RCC 7860 (cell line): ENCODE measurements at regions not wholly inside any gene's neighbourhood (a gene's known extent, or its start where the extent isn't known, plus 50 kb on each side); places are given as distances from the start of the nearest gene placed in this dataset.
"Not testable (repeated sequence)": the region's sequence is repeated elsewhere in the genome, so short reads cannot be mapped to it uniquely, and the experiment has no call there.

Experiments
- DNase-seq: peaks from one replicate; pipeline ENCODE4 v3.0.0-alpha.2; 2015; ENCODE audit warnings: low spot score
- FAIRE-seq: peaks from 2 replicates; lab custom pipeline; 2012; peaks lifted over from hg19 to GRCh38; lab: Jason Lieb, UNC

GRCh38 chr11:81224396-81224795 lies 1509.3 kb downstream of the FAM181B start:
- FAIRE-seq (no peak), DNase-seq (no peak)

GRCh38 chr11:81222491-81222890 lies 1511.2 kb downstream of the FAM181B start:
- FAIRE-seq (no peak), DNase-seq (no peak)

GRCh38 chr11:81220146-81220895 lies 1513.3 kb downstream of the FAM181B start:
- FAIRE-seq: no peak
- DNase-seq: no peak

DNA sequence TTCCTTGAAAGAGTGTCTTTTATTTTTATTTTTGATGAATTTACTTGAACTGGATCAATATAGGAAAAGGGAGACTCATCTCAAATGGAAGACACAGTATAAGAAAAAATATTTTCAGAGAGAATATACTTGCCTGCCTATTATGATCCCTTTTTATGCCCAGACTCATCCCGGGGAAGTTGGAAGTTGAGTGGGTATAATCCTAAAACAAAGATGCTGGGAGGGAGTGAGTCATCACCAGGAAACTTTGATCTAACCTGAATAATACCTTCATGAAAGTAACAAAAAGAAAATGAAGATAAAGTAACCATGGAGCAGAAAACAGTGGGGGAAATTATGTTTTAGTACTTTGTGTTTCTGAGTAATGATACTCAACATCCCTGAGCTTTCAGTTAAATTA lies 1514.0 kb downstream of the FAM181B start:
- FAIRE-seq (no peak), DNase-seq (no peak)

- DNase-seq (no peak), FAIRE-seq (no peak)
Observed at GRCh38 chr11:81218440-81218839, 1515.2 kb downstream of the FAM181B start.

DNA sequence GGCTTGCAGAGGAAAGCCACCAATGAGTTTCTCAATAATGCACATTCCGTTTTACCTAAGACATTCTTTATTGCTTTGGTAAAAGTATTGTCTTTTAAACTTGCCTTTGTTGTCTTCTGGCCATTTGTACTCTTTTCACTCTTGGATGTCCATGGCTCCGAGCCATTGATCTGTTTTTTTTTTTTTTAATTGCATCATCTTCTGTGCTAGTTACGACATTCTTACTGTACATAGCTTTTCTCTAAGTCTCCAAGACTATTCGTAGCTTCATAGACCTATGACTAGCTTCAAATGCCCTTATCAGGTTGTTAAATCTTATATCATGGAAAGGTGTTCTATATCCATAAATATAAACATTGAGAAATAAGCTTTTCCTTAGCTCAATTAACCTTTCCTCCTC lies 1522.6 kb downstream of the FAM181B start:
- DNase-seq: no peak
- FAIRE-seq: no peak

GRCh38 chr11:81207421-81208054 lies 1526.1 kb downstream of the FAM181B start:
- FAIRE-seq (no peak), DNase-seq (no peak)

DNA sequence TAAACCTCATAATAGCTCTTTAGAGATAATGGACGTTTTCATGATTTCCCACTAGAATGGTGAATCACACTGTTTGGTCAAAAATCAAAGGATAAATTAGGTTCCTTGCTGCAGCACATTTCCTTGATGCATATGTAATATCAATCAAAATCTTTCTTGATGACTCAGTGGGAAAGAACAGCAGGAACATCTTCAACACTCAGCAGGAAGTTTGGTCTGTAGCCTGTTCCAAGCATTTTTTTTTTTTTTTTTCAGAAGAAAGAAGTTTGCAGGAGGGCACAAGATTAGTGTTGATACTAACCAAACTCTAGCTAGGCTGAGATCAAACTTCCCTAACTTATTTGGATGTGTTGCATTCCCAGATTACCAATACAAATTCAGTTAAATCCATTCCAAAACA lies 1529.8 kb downstream of the FAM181B start:
- no peak for FAIRE-seq
- no peak for DNase-seq

- FAIRE-seq (no peak), DNase-seq (no peak)
Observed at GRCh38 chr11:81197396-81197795, 1536.3 kb downstream of the FAM181B start.

DNA sequence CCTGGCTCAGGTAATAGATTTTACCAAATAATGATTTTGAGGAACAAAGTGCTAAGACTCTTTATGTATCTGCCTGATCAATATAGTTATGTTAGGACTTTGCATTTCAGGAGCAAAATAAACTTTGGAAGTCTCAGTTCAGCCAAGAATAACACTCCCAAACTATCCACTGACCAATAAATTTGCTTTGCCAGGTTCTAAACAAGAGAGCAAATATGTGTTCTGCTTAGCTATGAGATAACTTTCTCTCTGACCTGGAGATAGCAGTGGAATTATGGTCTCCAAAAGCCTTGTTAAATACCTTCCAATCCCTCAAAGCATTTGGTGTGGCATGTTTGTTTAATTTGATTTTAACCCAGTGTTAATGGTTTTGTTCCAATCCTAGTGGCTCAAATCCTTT lies 1541.1 kb downstream of the FAM181B start:
- DNase-seq (no peak), FAIRE-seq (no peak)

GRCh38 chr11:81190546-81190945 lies 1543.1 kb downstream of the FAM181B start:
- FAIRE-seq (no peak), DNase-seq (no peak)

- DNase-seq, FAIRE-seq: not testable (repeated sequence)
Observed at GRCh38 chr11:81187033-81187432, 1546.6 kb downstream of the FAM181B start.

DNA sequence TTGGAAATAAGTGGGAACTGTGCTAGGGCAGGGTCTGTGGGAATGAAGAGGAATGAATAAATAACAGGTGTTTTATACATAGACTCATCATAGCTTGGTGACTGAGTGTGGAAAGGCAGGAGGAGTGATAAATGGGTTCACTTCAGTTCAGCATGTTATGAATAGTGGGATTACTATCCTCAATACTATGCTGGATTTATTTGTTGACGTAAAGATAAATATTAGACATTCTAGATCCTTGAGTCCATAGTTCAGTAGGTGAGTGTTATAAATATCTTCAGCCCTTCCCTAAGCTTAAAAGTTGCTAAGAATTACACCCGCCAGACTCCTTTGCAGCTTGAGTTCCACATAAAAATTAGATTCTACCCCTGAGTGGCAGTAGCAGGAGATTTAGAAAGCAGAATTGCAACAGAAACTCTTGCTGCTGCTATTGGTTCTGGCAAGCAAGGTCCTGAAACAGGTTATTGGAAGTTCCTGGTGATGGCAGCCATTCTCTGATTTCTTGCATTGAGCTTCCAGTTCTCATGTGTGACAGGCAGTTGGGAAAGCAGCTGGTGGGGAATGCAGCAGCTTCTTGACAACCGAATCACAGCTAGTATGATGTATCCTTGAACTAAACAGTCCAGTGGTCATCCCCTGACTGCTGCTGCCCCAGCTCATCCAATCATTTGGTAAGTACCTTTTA lies 1558.9 kb downstream of the FAM181B start:
- DNase-seq (no peak), FAIRE-seq (no peak)

GRCh38 chr11:81165164-81165563 lies 1568.5 kb downstream of the FAM181B start:
- no peak for FAIRE-seq
- DNase-seq: no peak

- no peak for FAIRE-seq
- no peak for DNase-seq
Observed at GRCh38 chr11:81159900-81160299, 1573.8 kb downstream of the FAM181B start.

DNA sequence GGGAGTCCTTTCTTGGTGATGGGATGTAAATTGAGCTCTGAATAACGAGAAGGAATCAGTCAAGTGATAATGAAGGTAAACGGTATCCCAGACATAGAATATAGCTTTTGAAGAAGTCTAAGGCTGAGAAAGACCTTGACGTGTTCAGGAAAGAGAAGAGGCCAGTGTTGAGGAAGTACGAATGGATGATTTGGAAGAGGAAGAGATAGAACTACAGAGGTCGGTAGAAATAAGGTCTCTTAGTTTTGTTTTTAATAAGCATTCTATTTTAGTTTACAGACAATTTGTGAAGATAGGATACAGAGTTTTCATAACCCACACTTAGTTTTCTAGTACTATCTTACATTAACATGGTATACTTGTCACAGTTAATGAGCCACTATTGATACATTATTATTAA lies 1598.1 kb downstream of the FAM181B start:
- no peak for DNase-seq
- FAIRE-seq: no peak

- DNase-seq (no peak), FAIRE-seq (no peak)
Observed at GRCh38 chr11:81129618-81130017, 1604.0 kb downstream of the FAM181B start.

DNA sequence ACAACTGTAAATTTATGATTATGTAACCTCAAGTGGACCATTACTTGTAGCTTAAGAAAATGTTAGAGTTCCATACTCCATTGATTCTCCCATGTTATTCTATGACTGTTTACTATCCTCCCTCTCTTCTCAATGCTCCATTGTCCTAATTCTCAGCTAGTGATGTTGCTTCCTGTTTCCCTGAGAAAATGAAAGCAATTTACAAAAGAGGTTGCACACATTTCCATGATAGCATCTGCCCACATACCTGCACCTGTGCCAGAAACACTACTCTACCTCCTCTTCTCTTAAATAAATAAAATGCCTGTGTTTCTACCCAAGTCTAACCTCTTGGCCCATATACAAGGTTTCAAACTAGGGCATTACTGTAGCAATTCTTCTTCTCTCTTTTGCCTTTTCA lies 1620.9 kb downstream of the FAM181B start:
- FAIRE-seq (no peak), DNase-seq (no peak)

GRCh38 chr11:81104051-81104450 lies 1629.6 kb downstream of the FAM181B start:
- DNase-seq: no peak
- no peak for FAIRE-seq

DNA sequence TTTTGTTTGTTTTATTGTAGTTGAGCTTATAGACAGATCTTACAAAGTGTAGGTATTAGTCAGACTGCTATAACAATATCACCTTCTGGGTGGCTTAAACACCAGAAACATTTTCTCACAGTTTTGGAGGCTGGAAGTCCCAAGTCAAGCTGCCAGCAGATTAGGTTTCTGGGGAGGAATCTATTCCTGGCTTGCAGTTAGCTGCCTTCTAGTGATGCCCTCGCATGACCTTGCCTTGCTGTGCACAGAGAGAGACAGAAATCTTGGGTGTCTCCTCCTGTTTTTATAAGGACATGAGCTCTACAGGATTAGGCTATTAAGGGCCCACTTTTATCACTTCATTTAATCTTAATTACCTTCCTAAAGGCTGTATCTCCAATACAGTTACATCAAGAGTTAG lies 1635.2 kb downstream of the FAM181B start:
- no peak for FAIRE-seq

DNA sequence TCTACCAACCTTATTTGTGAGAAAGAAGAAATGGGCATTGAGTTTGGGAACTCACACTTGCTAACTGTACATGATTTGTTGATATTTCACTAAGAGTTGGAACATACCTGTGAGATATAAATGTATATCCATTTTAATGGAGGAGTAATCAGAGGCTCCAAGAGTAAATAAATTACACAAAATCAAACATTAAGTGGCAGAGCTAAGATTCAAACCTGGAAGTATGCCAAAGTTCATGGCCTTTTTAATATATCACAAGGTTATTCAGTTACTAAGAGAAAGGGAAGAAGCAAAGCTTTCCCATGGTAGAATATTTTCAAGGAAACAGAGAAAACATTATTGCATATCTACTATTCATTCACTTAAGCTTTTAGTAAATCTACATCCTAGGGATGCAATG lies 1641.1 kb downstream of the FAM181B start:
- FAIRE-seq (no peak), DNase-seq (no peak)

More for the DNA sequence above, 1635.2 kb downstream of the FAM181B start:
- no peak for DNase-seq

GRCh38 chr11:81089242-81089641 lies 1644.4 kb downstream of the FAM181B start:
- no peak for FAIRE-seq
- no peak for DNase-seq
